K562 (cell line): ENCODE measurements at regions not wholly inside any gene's neighbourhood (a gene's known extent, or its start where the extent isn't known, plus 50 kb on each side); places are given as distances from the start of the nearest gene placed in this dataset.

Source experiments
- ATAC-seq: fragments of 200-7000 bp; cut with Tn5 transposase; 3 replicates; pipeline ENCODE4 v1.9.1; 2020; ENCODE audit warnings: moderate library complexity
- BruUV-seq: library from RNA; stranded (reverse); fragments of 400-500 nt; replicated peaks from 2 replicates; lab custom pipeline; 2021; lab: Mats Ljungman, UMichigan
- CTCF ChIA-PET: fragments of 300-600 bp; formaldehyde crosslinking; extraction: SDS; loops from one replicate; lab custom pipeline; 2021; ENCODE audit warnings: low intra/inter-chr PET ratio; lab: Yijun Ruan, JAX
- POLR2A ChIA-PET: fragments of 300-600, 350-650 bp; sonication (Branson Sonifier 250); formaldehyde crosslinking; extraction: SDS; loops from one replicate; lab custom pipeline; 2021; ENCODE audit warnings: antibody characterized with exemption, inconsistent platforms; lab: Yijun Ruan, JAX
- DNase-seq, 4 experiments: peaks; one replicate each; pipeline versions ENCODE4 v3.0.0 to v3.0.0-alpha.2; 2011 to 2018; ENCODE audit warnings: low spot score in 3 of 4, mixed read lengths in 3 of 4; ENCODE audit errors: extremely low read depth in 1 of 4
- FAIRE-seq: peaks from 2 replicates; lab custom pipeline; 2011; peaks lifted over from hg19 to GRCh38; lab: Jason Lieb, UNC
- H2AFZ ChIP-seq: 2 replicates; pipeline ENCODE4 v1.6.0; 2011; ENCODE audit warnings: low read depth, low read length, control low read depth, inconsistent platforms
- H3K27ac ChIP-seq: fragments of 200-600 bp; 3 replicates; pipeline ENCODE4 v1.8.0; 2011; ENCODE audit warnings: low read depth, mild to moderate bottlenecking, control low read depth, inconsistent platforms, low read length, moderate library complexity, mixed read lengths; ENCODE audit errors: extremely low read depth
- H3K27me3 ChIP-seq, 2 experiments: fragments of 300-600 bp in 1 of 2; 2 replicates in 1 of 2; 3 replicates in 1 of 2; pipeline versions ENCODE4 v1.6.0 to v1.8.0; 2011; ENCODE audit warnings: inconsistent platforms in 2 of 2, low read length in 2 of 2, mild to moderate bottlenecking in 1 of 2, mixed read lengths in 1 of 2, moderate library complexity in 1 of 2; ENCODE audit not compliant: control insufficient read depth in 2 of 2, insufficient read depth in 2 of 2
- H3K36me3 ChIP-seq: fragments of 300-600 bp; 3 replicates; pipeline ENCODE4 v1.8.0; 2011; ENCODE audit warnings: mild to moderate bottlenecking, low read length, inconsistent platforms; ENCODE audit not compliant: control insufficient read depth, insufficient read depth
- H3K4me1 ChIP-seq, 2 experiments: fragments of 200-600 bp in 1 of 2; replicated peaks in 1 of 2; 2 replicates in 1 of 2; 3 replicates in 1 of 2; pipeline versions ENCODE4 v1.5.1 to v1.8.0; 2011; ENCODE audit warnings: inconsistent platforms in 2 of 2, low read length in 2 of 2, mild to moderate bottlenecking in 1 of 2, mixed read lengths in 1 of 2, moderate library complexity in 1 of 2; ENCODE audit not compliant: control insufficient read depth in 2 of 2, insufficient read depth in 2 of 2
- H3K4me2 ChIP-seq: 2 replicates; pipeline ENCODE4 v1.6.1; 2011; ENCODE audit warnings: low read length, control low read depth, inconsistent platforms, mixed read lengths; ENCODE audit not compliant: insufficient read depth
- H3K4me3 ChIP-seq: fragments of 200-600 bp; sonication (generic), shearing (Covaris generic); 2 replicates; pipeline ENCODE4 v1.5.1; 2016; ENCODE audit warnings: control low read depth, inconsistent platforms
- H3K79me2 ChIP-seq: fragments of 200-600 bp; 3 replicates; pipeline ENCODE4 v1.8.0; 2011; ENCODE audit warnings: low read length, inconsistent platforms; ENCODE audit not compliant: control insufficient read depth, insufficient read depth
- H3K9ac ChIP-seq, 2 experiments: 2 replicates each; pipeline versions ENCODE4 v1.6.0 to v1.6.1; 2011; ENCODE audit warnings: low read depth in 2 of 2, low read length in 2 of 2, control low read depth in 1 of 2, inconsistent platforms in 1 of 2, mild to moderate bottlenecking in 1 of 2, mixed read lengths in 1 of 2; ENCODE audit not compliant: insufficient read depth in 1 of 2
- H3K9me1 ChIP-seq: one replicate; pipeline ENCODE4 v1.6.0; 2011; ENCODE audit warnings: inconsistent platforms, mild to moderate bottlenecking, low read length, moderate library complexity; ENCODE audit not compliant: control insufficient read depth, insufficient read depth
- H3K9me3 ChIP-seq: replicated peaks from 2 replicates; pipeline ENCODE4 v1.5.1; 2011; ENCODE audit warnings: low read depth, low read length, inconsistent platforms; ENCODE audit not compliant: control insufficient read depth, insufficient read depth
- H4K20me1 ChIP-seq: replicated peaks from 2 replicates; pipeline ENCODE4 v1.6.1; 2011; ENCODE audit warnings: low read length, inconsistent platforms, mixed read lengths; ENCODE audit not compliant: control insufficient read depth, insufficient read depth
- CBX2 ChIP-seq: fragments of 200-600 bp; sonication (generic); IDR thresholded peaks from one replicate; pipeline ENCODE4 v1.6.1; 2012; ENCODE audit warnings: mild to moderate bottlenecking, low read length, inconsistent platforms; ENCODE audit not compliant: insufficient read depth, poor library complexity, severe bottlenecking
- CHD2 ChIP-seq: IDR thresholded peaks from 2 replicates; pipeline ENCODE4 v1.6.1; 2011; ENCODE audit warnings: low read depth, low read length
- CREB3L1 ChIP-seq: fragments of 450-650 bp; IDR thresholded peaks from 2 replicates; pipeline ENCODE4 v1.6.1; 2014; ENCODE audit warnings: low read depth, mild to moderate bottlenecking, moderate library complexity, borderline replicate concordance
- CREBBP ChIP-seq: IDR thresholded peaks from one replicate; pipeline ENCODE4 v1.6.1; 2012; ENCODE audit warnings: low read depth, mild to moderate bottlenecking, control low read depth, inconsistent platforms, low read length
- CXXC5 ChIP-seq: fragments of 250-450 bp; sonication (Bioruptor Pico); IDR thresholded peaks from 2 replicates; pipeline ENCODE4 v1.8.0; 2022; ENCODE audit warnings: inconsistent platforms, mild to moderate bottlenecking, moderate library complexity
- HNRNPL ChIP-seq: fragments of 200-400 bp; formaldehyde crosslinking; IDR thresholded peaks from 2 replicates; pipeline ENCODE4 v1.6.1; 2017; ENCODE audit warnings: low read depth, mild to moderate bottlenecking, low read length
- HOMEZ ChIP-seq: fragments of 250-450 bp; sonication (Bioruptor Pico); IDR thresholded peaks from 2 replicates; pipeline ENCODE4 v1.4.0; 2020; ENCODE audit warnings: mild to moderate bottlenecking, moderate library complexity
- NRF1 ChIP-seq, 2 experiments: fragments of 450-650 bp; IDR thresholded peaks in 1 of 2; conservative IDR thresholded peaks in 1 of 2; 2 replicates each; pipeline ENCODE4 v1.6.1; 2014; ENCODE audit warnings: mild to moderate bottlenecking in 2 of 2
- SMARCE1 ChIP-seq: fragments of 450-650 bp; IDR thresholded peaks from 2 replicates; pipeline ENCODE4 v1.7.1; 2016; ENCODE audit warnings: mild to moderate bottlenecking
- TAF1 ChIP-seq: IDR thresholded peaks from 2 replicates; pipeline ENCODE4 v1.6.1; 2011; ENCODE audit warnings: mild to moderate bottlenecking, low read length, moderate library complexity; ENCODE audit not compliant: insufficient read depth, control insufficient read depth, severe bottlenecking; ENCODE audit errors: extremely low read depth
- TAF9B ChIP-seq: fragments of 450-650 bp; IDR thresholded peaks from 2 replicates; pipeline ENCODE4 v1.6.1; 2018; ENCODE audit warnings: mild to moderate bottlenecking; ENCODE audit not compliant: partially characterized antibody
- ZC3H11A ChIP-seq: IDR thresholded peaks from 2 replicates; pipeline ENCODE4 v1.6.1; 2012; ENCODE audit warnings: low read depth, low read length, improper control_type of control experiment
- ZNF280B ChIP-seq: fragments of 250-450 bp; sonication (Bioruptor Pico); IDR thresholded peaks from 2 replicates; pipeline ENCODE4 v1.5.1; 2021; ENCODE audit warnings: mild to moderate bottlenecking
- WGBS: fragments of 100-300 bp; shearing (Covaris generic); methylation state at CpG from one replicate; pipeline ENCODE4 v1.1.6; 2016; ENCODE audit warnings: low coverage, mixed read lengths; ENCODE audit not compliant: insufficient coverage; ENCODE audit errors: missing lambda C conversion rate; 5-methylcytosine and 5-hydroxymethylcytosine counted together
- in situ Hi-C: fragments of 300-500 bp; cut with MboI; formaldehyde crosslinking; loops from 4 replicates; pipeline ENCODE4 v1.15.0; 2018; ENCODE audit warnings: inconsistent platforms, mixed read lengths
- intact Hi-C: fragments of 100-400 bp; cut with micrococcal nuclease; formaldehyde crosslinking; loops from 2 replicates; pipeline ENCODE4 v1.14.2; 2022

GRCh38 chr1:30538226-30538992 lies 185.0 kb downstream of the MATN1 start:
- no peak overlapping the region for H2AFZ ChIP-seq
- H3K27me3 ChIP-seq: peaks cover 0 to 8% of the 10 kb centered on the region in 2 experiments; a peak in 2 of 5 replicates
- in situ Hi-C loops (no loop called here), intact Hi-C loops (no loop called here)
- H3K79me2 ChIP-seq: no peaks in the 10 kb centered on the region
- no peaks in the 10 kb centered on the region for H3K4me1 ChIP-seq
- DNase-seq (no peak), FAIRE-seq (no peak), ATAC-seq (no peak)
- H3K4me3 ChIP-seq: no peak overlapping the region
- no peaks in the 10 kb centered on the region for H3K9me1 ChIP-seq
- ChIA-PET CTCF (interaction anchor here (0.6 kb wide), 1 partner anchor 711 kb away, joined by 4 read pairs; no protein-coding TSS in a partner anchor), POLR2A (interaction anchor here (1.8 kb wide), 1 partner anchor 11 kb away, joined by 8 read pairs; no protein-coding TSS in a partner anchor)
- H4K20me1 ChIP-seq: no peaks in the 10 kb centered on the region
- no peaks in the 10 kb centered on the region for H3K9me3 ChIP-seq
- H3K27ac ChIP-seq: no peak overlapping the region
- TF ChIP-seq HOMEZ (CRISPR knock-in tag) (no peak), CREBBP (no peak), TAF9B (no peak), CREB3L1 (no peak), HNRNPL (no peak), NRF1 (conservative IDR thresholded peaks at IDR 0.05 in 1 of 2, IDR thresholded peaks at IDR 0.05 in 1 of 2) (no peak), SMARCE1 (no peak), CHD2 (no peak), TAF1 (no peak), CBX2 (no peak), ZNF280B (CRISPR knock-in tag) (no peak), ZC3H11A (no peak), CXXC5 (CRISPR knock-in tag) (no peak)
- H3K4me2 ChIP-seq: no peak overlapping the region
- no peak overlapping the region for H3K9ac ChIP-seq
- WGBS: 0% methylated on average over 12 of the region's 12 CpGs
- BruUV-seq: no TSS peak
- H3K36me3 ChIP-seq: no peaks in the 10 kb centered on the region
